Thyroid gland (tissue), 4 donors: ENCODE measurements at regions not wholly inside any gene's neighbourhood (a gene's known extent, or its start where the extent isn't known, plus 50 kb on each side); places are given as distances from the start of the nearest gene placed in this dataset.

Experiments used
- CTCF ChIP-seq, 6 experiments: fragments of 200-600 bp in 3 of 6; fragments of 450-650 bp in 3 of 6; sonication (generic) in 3 of 6; IDR thresholded peaks; one replicate each; pipeline ENCODE4 v1.5.1; 2016 to 2019; ENCODE audit warnings: antibody characterized with exemption in 6 of 6, mild to moderate bottlenecking in 2 of 6, inconsistent platforms in 1 of 6, moderate library complexity in 1 of 6
- POLR2A ChIP-seq, 2 donors: fragments of 450-650 bp; IDR thresholded peaks; one replicate each; pipeline ENCODE4 v1.6.1; 2017; ENCODE audit warnings: antibody characterized with exemption in 2 of 2, mild to moderate bottlenecking in 2 of 2, moderate library complexity in 1 of 2

- no peak for TF ChIP-seq CTCF (IDR thresholded peaks at IDR 0.05)
- TF ChIP-seq POLR2A (IDR thresholded peaks at IDR 0.05): no peak
These were observed 267.5 kb downstream of the SNX13 start for GRCh38 chr7:17672783-17673182.
